GM21381 (cell line): ENCODE measurements at regions not wholly inside any gene's neighbourhood (a gene's known extent, or its start where the extent isn't known, plus 50 kb on each side); places are given as distances from the start of the nearest gene placed in this dataset.
"Not testable (repeated sequence)": the region's sequence is repeated elsewhere in the genome, so short reads cannot be mapped to it uniquely, and the experiment has no call there.

Experiments
- ATAC-seq: cut with Tn5 transposase; IDR thresholded peaks from one replicate; pipeline ENCODE4 v1.9.1; 2021; ENCODE audit warnings: mild to moderate bottlenecking, moderate library complexity; ENCODE audit not compliant: unreplicated experiment

DNA sequence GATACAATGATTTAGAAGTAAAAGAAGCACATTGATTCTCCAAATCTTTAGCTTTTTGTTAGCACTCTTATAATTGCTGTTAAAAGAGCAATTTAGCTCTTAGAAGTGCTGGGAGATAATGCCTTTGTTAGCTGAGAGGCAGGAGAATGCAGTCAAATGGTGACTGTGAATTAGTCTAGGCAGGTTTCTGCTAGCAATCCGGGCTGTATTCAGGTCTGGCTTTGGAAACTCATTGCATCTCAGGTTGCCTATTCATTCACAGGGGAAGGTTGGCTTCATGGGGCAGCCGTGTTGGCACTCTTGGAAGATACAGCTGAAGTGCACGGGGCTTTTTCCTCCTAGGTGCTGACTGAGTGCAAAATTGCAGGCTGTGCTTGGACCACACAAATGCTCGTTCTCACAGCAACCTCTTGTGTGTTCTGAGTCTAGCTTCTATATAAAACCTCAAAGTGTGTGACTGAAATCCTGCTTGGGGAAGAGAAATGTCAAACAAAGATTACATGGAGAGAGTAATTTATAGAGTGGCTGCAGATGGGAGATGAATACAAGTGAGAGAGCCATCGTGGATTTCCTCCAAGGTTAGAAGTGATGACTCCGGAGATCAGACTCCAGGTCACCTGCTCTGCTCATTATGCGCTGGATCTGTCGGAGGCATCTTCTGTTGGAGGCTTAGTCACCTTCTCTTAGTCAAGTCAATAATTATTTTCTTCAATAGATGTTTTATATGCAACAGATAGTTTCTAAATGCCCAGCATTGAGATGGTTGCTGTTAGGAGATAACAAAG is 167.8 kb downstream of the PMAIP1 start:
- no peak for ATAC-seq

DNA sequence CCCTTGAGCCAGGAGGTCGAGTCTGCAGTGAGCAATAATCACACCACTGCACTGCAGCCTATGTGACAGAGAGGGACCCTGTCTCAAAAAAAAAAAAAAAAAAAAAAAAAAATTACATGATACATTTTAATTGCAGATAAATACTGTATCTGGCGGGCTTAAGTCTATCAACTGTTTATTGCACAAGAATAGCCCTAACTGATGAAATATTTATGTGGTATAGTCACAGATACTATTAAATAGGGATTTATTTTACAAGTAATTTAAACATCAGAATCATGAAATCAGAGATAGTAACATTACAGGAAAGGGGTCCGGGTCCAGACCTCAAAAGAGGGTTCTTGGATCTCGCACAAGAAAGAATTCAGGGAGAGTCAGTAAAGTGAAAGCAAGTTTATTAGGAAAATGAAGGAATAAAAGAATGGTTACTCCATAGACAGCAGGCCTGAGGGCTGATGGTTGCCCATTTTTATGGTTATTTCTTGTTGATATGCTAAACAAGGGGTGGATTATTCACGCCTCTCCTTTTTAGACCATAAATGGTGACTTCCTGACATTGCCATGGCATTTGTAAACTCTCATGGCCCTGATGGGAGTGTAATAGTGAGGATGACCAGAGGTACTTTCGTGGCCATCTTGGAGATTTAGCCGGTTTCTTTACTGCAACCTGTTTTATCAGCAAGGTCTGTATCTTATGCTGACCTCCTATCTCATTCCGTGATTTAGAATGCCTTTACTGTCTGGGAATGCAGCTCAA is 166.6 kb downstream of the PMAIP1 start:
- no peak for ATAC-seq

DNA sequence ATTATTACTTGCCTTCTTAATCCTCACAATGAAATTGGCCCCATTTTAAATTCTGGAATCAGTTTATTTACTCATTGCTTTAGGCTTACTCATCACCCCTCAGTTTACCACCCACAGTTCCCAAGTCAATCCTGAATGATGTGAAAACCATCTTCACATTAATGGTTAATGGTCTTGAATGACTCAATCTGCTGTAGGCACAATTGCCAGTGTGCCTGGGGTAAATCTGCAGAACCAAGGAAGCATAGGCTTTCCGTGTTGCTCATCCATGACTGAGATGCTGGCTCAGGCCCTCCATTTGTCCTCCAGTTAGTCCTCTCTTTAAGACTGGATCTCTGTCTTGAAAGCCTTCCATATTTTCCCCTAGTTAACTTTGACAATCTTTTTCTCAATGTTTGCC is 164.5 kb downstream of the PMAIP1 start:
- ATAC-seq = no peak

DNA sequence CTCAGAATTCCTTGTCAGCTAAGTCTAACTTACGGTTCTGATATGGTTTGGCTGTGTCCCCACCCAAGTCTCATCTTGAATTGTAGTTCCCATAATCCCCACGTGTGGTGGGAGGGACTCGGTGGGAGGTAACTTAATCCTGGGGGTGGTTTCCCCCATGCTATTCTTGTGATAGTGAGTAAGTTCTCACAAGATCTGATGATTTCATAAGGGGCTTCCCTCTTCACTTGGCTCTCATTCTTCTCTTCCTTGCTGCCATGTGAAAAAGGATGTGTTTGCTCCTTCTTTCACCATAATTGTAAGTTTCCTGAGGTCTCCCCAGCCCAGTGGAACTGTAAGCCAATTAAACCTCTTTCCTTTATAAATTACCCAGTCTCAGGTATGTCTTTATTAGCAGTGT is 163.0 kb downstream of the PMAIP1 start:
- ATAC-seq = not testable (repeated sequence)

DNA sequence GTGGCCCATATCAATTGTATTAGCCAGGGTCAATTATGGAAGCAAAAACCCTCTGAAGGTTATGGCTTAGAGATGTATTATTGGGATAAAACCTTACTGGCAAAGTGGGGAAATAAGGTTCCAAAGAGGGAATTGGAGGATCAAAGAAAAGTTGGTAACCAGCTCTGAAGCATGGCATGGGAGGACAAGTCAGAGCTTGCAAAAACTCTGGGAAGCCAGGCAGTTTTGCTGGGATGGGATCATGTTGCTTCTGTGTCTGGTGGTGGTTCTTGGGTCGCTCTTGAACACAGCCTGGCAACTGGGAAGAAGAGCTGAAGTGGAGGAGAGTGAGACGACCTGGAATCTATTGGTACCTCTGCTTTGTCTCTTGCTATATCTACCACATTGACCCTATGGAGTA is 162.6 kb downstream of the PMAIP1 start:
- ATAC-seq = no peak

DNA sequence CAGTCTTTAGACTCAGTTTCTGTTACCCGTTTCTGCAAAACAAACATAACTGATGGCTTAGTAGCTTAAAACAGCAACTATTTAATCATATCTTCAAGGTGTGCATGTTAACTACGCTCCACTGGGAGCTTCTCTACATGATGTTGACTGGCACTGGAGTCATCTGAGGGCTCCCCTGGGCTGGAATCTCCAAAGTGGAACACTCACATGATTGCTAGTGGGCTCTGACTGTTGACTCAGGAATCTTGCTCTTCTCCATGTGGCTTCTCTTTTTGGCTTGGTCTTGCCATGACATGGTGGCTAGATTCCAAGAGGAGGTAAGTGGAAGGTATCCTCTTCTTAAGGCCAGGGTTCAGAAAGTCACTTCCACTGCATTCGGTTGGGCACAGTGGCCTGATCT is 160.8 kb downstream of the PMAIP1 start:
- ATAC-seq = no peak

DNA sequence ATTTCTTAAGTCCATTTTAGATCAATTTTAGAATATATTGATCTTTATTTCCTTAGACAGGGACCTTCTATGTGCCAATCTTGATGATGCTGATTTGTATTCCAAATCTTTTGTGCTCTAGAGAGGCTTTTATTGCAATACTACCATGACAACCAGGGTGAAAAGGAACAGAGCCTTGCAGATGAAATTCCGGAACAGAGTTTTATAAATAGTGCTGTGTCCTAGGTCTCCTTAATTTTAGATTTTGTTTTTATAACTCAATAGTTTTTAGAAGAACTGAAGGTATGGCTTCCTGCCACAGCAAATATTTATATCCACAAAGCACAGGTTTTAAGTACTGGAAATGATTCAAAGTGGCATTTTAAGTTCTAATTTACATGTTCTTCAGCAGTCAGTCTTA is 160.2 kb downstream of the PMAIP1 start:
- no peak for ATAC-seq

DNA sequence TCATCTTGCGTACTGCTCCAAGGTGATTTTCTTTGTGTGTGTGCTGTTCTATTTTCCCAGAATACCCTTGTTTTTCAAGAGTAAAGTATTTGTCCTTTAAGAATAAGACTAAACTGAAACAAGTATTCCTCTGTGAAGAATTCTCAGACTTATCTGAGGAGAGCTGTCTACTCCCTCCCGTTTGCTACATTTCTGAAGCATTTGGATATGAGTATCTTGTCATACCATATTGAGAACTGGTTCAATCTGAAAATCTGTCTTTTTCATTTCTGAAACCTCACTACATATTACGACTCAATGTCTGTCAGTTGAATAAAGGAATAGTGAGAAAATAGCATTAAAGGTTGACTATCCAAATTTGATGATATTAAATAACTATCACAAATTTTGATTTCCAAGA is 159.4 kb downstream of the PMAIP1 start:
- no peak for ATAC-seq

DNA sequence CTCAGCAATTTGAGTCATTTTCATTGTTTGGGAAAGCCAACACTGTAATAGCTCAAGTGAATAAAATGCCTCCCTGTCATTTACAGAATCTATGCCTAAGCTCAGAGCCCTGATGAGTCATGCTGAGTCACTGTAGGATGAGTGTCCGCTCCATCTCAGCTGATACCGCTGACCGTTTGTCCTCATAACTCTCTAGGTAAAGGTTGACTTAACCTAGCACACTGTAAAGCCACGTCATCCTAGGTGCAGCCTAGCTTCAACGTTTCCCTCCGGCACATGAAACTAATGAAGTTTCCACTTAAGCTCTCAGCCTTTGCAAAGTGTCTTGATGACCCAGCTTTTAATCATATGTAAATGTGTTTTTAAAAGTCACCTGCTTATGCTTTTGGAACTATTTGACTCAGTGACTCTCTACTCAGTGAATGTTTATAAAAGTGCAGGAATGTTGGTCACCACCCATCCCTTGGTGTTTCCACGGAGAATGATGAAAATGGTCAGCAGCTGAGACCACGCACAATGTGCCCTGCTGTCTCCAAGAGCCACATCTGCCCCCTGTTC is 154.0 kb downstream of the PMAIP1 start:
- no peak for ATAC-seq

DNA sequence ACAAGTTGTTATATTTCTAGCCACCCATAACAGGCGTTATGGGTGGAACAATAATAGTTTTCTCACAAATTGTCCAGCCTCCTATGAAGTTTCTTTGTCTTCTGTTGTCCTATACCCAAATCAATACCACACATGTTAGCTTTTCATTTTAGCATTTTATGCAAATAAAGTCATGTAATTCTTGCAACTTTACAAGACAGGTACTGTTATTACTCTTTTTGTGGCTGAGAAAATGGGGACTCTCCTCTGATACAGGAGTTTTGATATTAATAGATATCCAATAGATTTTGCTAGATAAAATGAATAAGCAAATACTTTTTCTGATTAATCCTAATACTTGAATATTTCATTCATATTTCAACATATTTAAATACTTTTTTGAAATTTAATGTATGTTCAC is 151.0 kb downstream of the PMAIP1 start:
- no peak for ATAC-seq

DNA sequence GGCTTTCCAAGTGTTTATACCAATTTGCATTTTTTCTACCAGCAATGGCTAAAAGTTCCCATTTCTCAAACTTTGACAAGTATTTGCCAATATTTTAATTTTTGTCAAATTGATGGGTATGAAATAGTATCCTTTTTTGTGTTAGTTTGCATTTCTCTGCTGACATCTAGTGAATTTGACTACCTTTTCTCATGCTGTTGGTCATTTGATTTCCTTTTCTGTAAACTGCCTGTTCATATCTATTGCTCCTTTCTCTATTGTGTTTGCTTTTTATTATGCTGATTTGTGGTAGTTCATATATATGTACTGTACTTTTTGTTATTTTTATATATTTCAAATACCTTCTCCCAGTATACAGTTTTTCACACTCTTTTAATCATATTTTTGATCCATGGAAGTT is 149.4 kb downstream of the PMAIP1 start:
- no peak for ATAC-seq

DNA sequence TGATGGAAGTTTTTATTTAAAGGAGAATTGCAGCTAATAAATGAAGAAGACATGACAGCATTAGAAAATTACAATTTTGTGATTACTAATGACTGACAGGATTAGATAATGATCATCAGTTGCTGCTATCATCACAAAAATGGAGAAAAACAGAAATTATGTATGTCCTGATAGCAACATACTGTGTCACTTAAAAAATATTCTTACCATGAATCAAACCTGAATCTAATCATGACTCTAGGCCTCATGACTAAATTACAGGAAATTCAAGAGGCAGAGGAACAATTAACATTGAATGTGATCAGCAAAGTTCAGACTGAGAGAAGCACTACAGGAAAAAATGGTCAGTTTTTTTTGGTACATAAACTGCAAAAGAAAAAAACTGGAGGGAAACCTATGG is 147.8 kb downstream of the PMAIP1 start:
- ATAC-seq = no peak

DNA sequence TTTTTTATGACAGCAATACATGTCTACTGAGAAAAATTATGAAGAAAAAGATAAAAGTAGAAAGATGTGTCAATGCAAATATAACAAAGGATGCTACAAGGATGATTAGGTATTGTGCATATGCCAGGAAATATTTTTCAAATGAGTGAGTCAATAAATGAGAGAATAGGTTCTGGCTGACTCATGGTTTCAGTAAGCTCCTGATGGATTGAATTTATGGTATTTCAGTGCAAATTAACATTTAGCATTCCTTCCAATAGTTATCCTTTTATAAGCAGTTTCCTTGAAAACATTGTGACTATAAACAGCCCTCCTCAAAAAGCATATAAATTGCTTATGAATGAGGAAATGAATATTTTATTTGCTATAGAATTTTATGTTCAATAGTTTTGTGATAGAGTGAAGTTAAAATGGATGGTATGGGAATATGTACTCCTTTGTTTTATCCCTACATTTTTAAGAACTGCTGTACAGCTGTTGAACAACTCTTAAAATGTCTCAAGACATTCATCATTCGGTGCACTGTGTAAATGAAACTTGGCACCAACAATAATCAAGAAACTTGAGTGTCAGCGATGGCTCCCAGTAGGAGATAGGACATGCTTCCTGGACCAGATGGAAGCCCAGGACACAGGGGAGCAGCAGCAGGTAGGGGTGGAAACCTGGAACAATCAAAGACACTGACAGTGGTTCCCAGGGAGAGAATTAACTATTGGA is 144.7 kb downstream of the PMAIP1 start:
- ATAC-seq = no peak

DNA sequence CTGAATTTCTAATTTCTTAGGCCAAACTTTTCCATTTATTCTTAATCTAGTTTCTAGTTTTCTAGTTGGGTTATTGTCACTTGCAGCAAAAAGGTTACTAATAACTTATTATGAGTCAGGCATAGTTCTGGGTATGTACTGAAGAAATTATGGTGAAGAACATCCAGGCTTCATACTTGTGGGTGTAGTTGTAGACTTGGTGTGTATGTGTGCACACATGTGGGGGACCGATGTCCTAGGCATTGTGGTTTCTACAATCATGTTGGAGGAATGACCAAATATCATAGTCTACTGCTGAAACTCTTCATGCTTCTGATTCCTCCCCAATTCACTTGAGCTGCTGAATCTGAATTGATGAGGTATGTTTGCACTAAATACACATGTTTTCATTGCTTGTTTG is 141.2 kb downstream of the PMAIP1 start:
- ATAC-seq = no peak

DNA sequence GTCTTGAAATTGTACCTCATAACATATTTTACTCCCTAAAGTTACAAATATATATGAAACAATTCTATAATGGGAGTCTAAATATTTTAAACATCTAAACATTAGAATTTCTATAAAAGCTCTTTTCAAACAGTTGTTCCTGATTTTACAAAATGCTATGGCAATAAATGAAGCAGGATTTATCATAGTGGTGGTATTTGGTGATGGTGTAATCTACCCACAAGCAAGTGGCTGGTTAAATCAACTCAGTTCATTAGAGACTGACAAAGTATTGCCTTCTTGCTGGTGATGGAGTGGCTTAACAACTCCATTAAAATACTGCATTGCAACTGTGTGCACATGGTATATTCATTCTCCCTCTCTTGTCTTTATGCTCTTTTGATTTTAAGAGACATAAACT is 138.9 kb downstream of the PMAIP1 start:
- ATAC-seq = no peak

DNA sequence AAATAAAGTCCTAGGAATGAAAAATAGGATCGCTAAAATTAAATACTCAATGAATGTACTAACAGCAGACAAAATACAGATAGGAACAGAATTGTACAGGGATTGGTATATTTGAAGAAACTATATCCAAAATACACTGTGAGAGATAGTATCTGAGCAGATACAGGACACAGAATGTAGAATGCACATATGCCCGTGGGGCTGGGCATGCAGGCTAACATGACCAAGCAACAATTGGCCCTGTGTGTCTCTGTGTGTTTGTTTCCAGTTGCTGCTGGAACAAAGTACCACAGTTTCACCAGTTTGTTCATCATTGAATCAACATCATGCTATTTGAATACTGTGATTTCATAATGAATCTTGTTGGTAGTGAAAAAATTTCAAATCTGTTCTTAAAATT is 127.6 kb downstream of the PMAIP1 start:
- no peak for ATAC-seq

DNA sequence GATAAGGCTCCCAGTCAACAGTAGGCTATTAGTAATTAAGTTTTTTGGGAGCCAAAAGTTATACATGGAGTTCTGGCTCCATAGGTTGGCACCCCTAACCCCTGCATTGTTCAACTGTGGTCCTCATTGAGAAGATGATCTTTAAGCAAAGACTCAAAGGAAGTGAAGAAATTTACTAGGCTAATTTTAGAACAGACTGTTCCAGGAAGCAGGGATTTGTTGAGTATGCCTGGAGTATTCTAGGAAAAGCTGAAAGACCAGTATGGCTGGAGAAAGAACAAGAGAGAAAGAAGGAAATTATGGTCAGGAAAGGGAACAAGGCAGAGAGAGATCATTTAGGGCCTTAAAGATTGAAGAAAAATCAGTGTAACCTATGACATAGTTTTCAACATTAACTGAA is 125.1 kb downstream of the PMAIP1 start:
- no peak for ATAC-seq

DNA sequence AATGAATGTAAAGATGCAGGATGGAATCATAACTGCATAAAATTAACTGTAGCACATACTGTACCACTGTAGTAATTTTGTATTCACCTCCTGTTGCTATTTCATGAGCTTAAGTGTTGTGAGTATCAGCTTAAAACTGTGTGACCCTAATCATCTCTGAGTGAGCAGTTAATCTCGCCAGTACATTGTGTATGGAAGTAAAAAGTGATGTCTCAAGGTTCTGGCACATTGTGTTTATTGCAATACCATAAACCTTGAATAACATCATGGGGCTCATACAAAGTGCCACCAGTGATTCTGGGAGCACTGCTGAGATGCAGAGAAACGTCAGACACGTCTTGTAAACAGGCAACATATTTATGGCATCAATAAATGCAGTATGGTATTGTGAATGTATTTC is 124.5 kb downstream of the PMAIP1 start:
- no peak for ATAC-seq

DNA sequence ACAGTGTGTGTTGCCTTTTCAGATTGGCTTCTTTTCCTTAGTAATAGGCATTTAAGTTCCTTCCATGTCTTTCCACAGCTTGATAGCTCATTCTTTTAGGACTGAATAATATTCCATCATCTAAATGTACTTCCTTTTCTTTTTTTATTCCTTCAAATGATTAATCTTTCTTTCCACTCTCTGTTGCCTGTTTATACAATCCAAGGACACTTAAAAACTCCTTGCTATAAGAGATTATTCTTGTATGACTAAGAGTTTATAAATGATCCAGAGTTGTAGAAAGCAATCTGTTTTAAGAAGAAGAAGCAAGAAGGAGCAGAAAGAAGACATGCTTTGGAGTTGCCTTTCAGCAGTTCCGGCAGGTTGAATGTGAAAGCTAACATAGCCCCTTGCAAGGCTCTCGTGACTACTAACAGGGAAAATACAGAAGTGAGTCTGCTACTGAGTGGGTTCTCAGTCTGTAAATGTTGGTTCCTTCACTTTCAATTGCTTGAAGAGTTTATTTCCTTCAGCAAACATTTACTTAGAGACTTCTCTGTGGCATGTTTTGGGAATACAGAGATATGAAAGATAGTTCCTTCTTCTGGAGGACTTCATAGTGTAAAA is 123.0 kb downstream of the PMAIP1 start:
- no peak for ATAC-seq

DNA sequence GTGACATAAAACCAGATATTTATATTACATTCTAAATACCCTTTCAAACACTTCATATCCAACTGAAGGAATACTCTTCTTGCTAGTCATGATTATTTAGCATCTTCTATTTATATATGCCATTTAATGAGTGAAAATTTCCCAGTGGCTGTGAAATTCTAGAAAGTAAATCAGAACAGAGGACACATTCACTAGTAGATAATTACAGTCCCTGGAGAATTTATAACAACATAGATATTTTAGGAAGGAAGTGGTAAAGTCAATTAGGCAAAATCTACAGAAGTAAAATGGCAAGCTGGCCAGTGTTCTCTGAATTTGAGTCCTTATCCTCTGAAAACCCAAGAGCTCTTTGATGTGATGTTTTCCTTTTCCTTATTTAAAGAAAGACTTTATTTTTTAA is 121.8 kb downstream of the PMAIP1 start:
- ATAC-seq = no peak
